ENCODE measurements at regions not wholly inside any gene's neighbourhood (a gene's known extent, or its start where the extent isn't known, plus 50 kb on each side); places are given as distances from the start of the nearest gene placed in this dataset.

- Mint-ChIP-seq H3K27me3 (ENCODE audit: insufficient read depth, unreplicated experiment) (no peaks in the 10 kb centered on the region), H3K27ac (ENCODE audit: low read depth, unreplicated experiment) (no peak overlapping the region), H3K9me3 (ENCODE audit: unreplicated experiment) (no peaks in the 10 kb centered on the region), H3K4me3 (ENCODE audit: unreplicated experiment) (no peak overlapping the region), H3K36me3 (ENCODE audit: insufficient read depth, unreplicated experiment) (no peaks in the 10 kb centered on the region), H3K4me1 (ENCODE audit: insufficient read depth, unreplicated experiment) (no peaks in the 10 kb centered on the region)
- CTCF ChIA-PET: no interaction called here
- no peak for TF ChIP-seq CTCF (IDR thresholded peaks at IDR 0.05; ENCODE audit: unreplicated experiment)
- no peak for DNase-seq (ENCODE audit: unreplicated experiment)
- intact Hi-C loops (cut with micrococcal nuclease): no loop called here
- BruUV-seq (replicated peaks): no TSS peak
- POLR2A ChIA-PET: interaction anchor here (0.6 kb wide), 1 partner anchor 17 kb away, joined by 3 read pairs; no protein-coding TSS in a partner anchor
Observed at GRCh38 chr2:48870942-48871341, 115.4 kb upstream of the LHCGR start.

- H3K27me3 Mint-ChIP-seq (ENCODE audit: insufficient read depth, unreplicated experiment): no peaks in the 10 kb centered on the region
- no peak overlapping the region for H3K27ac Mint-ChIP-seq (ENCODE audit: low read depth, unreplicated experiment)
- H3K4me3 Mint-ChIP-seq (ENCODE audit: unreplicated experiment): no peak overlapping the region
- ChIA-PET POLR2A (interaction anchor here (0.6 kb wide), 1 partner anchor 30 kb away, joined by 5 read pairs; no protein-coding TSS in a partner anchor), CTCF (interaction anchor here (0.6 kb wide), 1 partner anchor 1532 kb away, joined by 3 read pairs; no protein-coding TSS in a partner anchor)
- no peaks in the 10 kb centered on the region for H3K4me1 Mint-ChIP-seq (ENCODE audit: insufficient read depth, unreplicated experiment)
- intact Hi-C loops (cut with micrococcal nuclease): no loop called here
- DNase-seq (ENCODE audit: unreplicated experiment): no peak
- BruUV-seq (replicated peaks): no TSS peak
- H3K36me3 Mint-ChIP-seq (ENCODE audit: insufficient read depth, unreplicated experiment): no peaks in the 10 kb centered on the region
- no peak for TF ChIP-seq CTCF (IDR thresholded peaks at IDR 0.05; ENCODE audit: unreplicated experiment)
- no peaks in the 10 kb centered on the region for H3K9me3 Mint-ChIP-seq (ENCODE audit: unreplicated experiment)
Observed at GRCh38 chr2:48870503-48870902, 115.0 kb upstream of the LHCGR start.

- TF ChIP-seq CTCF (IDR thresholded peaks at IDR 0.05; ENCODE audit: unreplicated experiment): no peak
- Mint-ChIP-seq H3K9me3 (ENCODE audit: unreplicated experiment) (no peaks in the 10 kb centered on the region), H3K36me3 (ENCODE audit: insufficient read depth, unreplicated experiment) (no peaks in the 10 kb centered on the region)
Observed at GRCh38 chr2:48865704-48866103, 110.2 kb upstream of the LHCGR start.

GRCh38 chr2:48860380-48860779 is 104.9 kb upstream of the LHCGR start:
- DNase-seq (ENCODE audit: unreplicated experiment): no peak
- CTCF ChIA-PET: no interaction called here
- POLR2A ChIA-PET: no interaction called here
- no peak for TF ChIP-seq CTCF (IDR thresholded peaks at IDR 0.05; ENCODE audit: unreplicated experiment)
- Mint-ChIP-seq H3K9me3 (ENCODE audit: unreplicated experiment) (peaks cover 4% of the 10 kb centered on the region), H3K4me3 (ENCODE audit: unreplicated experiment) (no peak overlapping the region), H3K27me3 (ENCODE audit: insufficient read depth, unreplicated experiment) (no peaks in the 10 kb centered on the region), H3K4me1 (ENCODE audit: insufficient read depth, unreplicated experiment) (no peaks in the 10 kb centered on the region), H3K36me3 (ENCODE audit: insufficient read depth, unreplicated experiment) (no peaks in the 10 kb centered on the region), H3K27ac (ENCODE audit: low read depth, unreplicated experiment) (no peak overlapping the region)
- no TSS peak for BruUV-seq (replicated peaks)
- intact Hi-C loops (cut with micrococcal nuclease): no loop called here

More at GRCh38 chr2:48865704-48866103, 110.2 kb upstream of the LHCGR start:
- POLR2A ChIA-PET: interaction anchor here (1.0 kb wide), 1 partner anchor 12 kb away, joined by 3 read pairs; no protein-coding TSS in a partner anchor
- CTCF ChIA-PET: interaction anchor here (0.5 to 1.0 kb wide), 2 partner anchors 16 to 18 kb away, joined by 3 to 4 read pairs; no protein-coding TSS in a partner anchor
- no peak for DNase-seq (ENCODE audit: unreplicated experiment)
- no peaks in the 10 kb centered on the region for H3K4me1 Mint-ChIP-seq (ENCODE audit: insufficient read depth, unreplicated experiment)
- no peaks in the 10 kb centered on the region for H3K27me3 Mint-ChIP-seq (ENCODE audit: insufficient read depth, unreplicated experiment)
- no peak overlapping the region for H3K27ac Mint-ChIP-seq (ENCODE audit: low read depth, unreplicated experiment)
- no TSS peak for BruUV-seq (replicated peaks)
- H3K4me3 Mint-ChIP-seq (ENCODE audit: unreplicated experiment): no peak overlapping the region
- intact Hi-C loops (cut with micrococcal nuclease): no loop called here

Measured in MCF 10A (cell line).